ENCODE measurements at regions not wholly inside any gene's neighbourhood (a gene's known extent, or its start where the extent isn't known, plus 50 kb on each side); places are given as distances from the start of the nearest gene placed in this dataset.

DNA sequence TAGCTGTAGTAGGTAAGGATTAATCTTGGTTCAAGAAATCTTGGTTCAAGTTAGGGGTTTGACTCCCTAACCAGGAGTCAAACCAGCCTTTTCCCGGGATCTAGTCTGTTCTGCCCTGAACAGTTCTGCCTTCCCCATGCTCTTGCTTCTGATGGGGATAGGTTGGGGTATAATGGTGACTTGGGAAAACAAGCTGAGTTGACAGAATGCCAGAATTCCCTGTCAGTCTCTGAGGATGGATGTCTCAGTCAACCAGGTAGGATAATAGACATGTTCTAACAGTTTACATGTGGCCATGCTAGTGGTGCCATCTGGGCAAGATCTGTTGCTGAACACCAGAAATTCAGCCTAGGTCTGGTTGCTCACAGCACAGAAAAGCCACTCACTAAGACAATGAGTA lies 51.4 kb downstream of the RAB40AL start:
- H3K4me3 ChIP-seq (ENCODE audit: low read depth in 2 of 2, low read length in 1 of 2): no peak overlapping the region
- no peaks in the 10 kb centered on the region for H3K36me3 ChIP-seq (replicated peaks in 1 of 2; ENCODE audit: control insufficient read depth in 1 of 2, insufficient read depth in 2 of 2, low read length in 1 of 2)
- H2AFZ ChIP-seq (ENCODE audit: low read depth): no peak overlapping the region
- H3K4me2 ChIP-seq: no peak overlapping the region
- H3K9ac ChIP-seq: no peak overlapping the region
- WGBS (ENCODE audit: low lambda C conversion rate): 9% methylated on average over 1 of the region's 1 CpG
- no peaks in the 10 kb centered on the region for H3K9me2 ChIP-seq
- CTCF ChIA-PET: interaction anchor here (0.8 kb wide), 1 partner anchor 37 kb away, joined by 3 read pairs; no protein-coding TSS in a partner anchor
- DNase-seq: no peak
- peaks cover 18% of the 10 kb centered on the region; the same call in 1 of the 2 replicates for H3K27me3 ChIP-seq (ENCODE audit: insufficient read depth)
- POLR2A ChIA-PET: no interaction called here
- H3K79me2 ChIP-seq (ENCODE audit: insufficient read depth): no peaks in the 10 kb centered on the region
- H3K9me3 ChIP-seq: no peaks in the 10 kb centered on the region
- TF ChIP-seq, protein P1, sequence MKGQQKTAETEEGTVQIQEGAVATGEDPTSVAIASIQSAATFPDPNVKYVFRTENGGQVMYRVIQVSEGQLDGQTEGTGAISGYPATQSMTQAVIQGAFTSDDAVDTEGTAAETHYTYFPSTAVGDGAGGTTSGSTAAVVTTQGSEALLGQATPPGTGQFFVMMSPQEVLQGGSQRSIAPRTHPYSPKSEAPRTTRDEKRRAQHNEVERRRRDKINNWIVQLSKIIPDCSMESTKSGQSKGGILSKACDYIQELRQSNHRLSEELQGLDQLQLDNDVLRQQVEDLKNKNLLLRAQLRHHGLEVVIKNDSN (IDR thresholded peaks at IDR 0.05; ENCODE audit: borderline replicate concordance, low read depth): no peak
- no peak for TF ChIP-seq CHD2 (IDR thresholded peaks at IDR 0.05; ENCODE audit: low read length, partially characterized antibody)
- no peak for TF ChIP-seq GATA2 (CRISPR knock-in tag; IDR thresholded peaks at IDR 0.05)
- no peak for TF ChIP-seq TCF12 (IDR thresholded peaks at IDR 0.05)
- no peak for TF ChIP-seq RFX5 (IDR thresholded peaks at IDR 0.05; ENCODE audit: low read length)
- TF ChIP-seq JUND (IDR thresholded peaks at IDR 0.05): no peak
- TF ChIP-seq, protein P2, sequence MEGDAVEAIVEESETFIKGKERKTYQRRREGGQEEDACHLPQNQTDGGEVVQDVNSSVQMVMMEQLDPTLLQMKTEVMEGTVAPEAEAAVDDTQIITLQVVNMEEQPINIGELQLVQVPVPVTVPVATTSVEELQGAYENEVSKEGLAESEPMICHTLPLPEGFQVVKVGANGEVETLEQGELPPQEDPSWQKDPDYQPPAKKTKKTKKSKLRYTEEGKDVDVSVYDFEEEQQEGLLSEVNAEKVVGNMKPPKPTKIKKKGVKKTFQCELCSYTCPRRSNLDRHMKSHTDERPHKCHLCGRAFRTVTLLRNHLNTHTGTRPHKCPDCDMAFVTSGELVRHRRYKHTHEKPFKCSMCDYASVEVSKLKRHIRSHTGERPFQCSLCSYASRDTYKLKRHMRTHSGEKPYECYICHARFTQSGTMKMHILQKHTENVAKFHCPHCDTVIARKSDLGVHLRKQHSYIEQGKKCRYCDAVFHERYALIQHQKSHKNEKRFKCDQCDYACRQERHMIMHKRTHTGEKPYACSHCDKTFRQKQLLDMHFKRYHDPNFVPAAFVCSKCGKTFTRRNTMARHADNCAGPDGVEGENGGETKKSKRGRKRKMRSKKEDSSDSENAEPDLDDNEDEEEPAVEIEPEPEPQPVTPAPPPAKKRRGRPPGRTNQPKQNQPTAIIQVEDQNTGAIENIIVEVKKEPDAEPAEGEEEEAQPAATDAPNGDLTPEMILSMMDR (IDR thresholded peaks at IDR 0.05): no peak
- TF ChIP-seq RAD21 (IDR thresholded peaks at IDR 0.05; ENCODE audit: low read length): no peak
- TF ChIP-seq RCOR1 (IDR thresholded peaks at IDR 0.05; ENCODE audit: low read length): no peak
- no peak for TF ChIP-seq TEAD4 (IDR thresholded peaks at IDR 0.05; ENCODE audit: borderline replicate concordance, insufficient read depth)
- TF ChIP-seq GABPA (IDR thresholded peaks at IDR 0.05; ENCODE audit: low read depth): no peak
- TF ChIP-seq MXI1 (IDR thresholded peaks at IDR 0.05; ENCODE audit: low read depth, low read length): no peak
- TF ChIP-seq, protein P3, sequence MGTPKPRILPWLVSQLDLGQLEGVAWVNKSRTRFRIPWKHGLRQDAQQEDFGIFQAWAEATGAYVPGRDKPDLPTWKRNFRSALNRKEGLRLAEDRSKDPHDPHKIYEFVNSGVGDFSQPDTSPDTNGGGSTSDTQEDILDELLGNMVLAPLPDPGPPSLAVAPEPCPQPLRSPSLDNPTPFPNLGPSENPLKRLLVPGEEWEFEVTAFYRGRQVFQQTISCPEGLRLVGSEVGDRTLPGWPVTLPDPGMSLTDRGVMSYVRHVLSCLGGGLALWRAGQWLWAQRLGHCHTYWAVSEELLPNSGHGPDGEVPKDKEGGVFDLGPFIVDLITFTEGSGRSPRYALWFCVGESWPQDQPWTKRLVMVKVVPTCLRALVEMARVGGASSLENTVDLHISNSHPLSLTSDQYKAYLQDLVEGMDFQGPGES (IDR thresholded peaks at IDR 0.05; ENCODE audit: low read depth, low read length): no peak
- TF ChIP-seq, protein P4, sequence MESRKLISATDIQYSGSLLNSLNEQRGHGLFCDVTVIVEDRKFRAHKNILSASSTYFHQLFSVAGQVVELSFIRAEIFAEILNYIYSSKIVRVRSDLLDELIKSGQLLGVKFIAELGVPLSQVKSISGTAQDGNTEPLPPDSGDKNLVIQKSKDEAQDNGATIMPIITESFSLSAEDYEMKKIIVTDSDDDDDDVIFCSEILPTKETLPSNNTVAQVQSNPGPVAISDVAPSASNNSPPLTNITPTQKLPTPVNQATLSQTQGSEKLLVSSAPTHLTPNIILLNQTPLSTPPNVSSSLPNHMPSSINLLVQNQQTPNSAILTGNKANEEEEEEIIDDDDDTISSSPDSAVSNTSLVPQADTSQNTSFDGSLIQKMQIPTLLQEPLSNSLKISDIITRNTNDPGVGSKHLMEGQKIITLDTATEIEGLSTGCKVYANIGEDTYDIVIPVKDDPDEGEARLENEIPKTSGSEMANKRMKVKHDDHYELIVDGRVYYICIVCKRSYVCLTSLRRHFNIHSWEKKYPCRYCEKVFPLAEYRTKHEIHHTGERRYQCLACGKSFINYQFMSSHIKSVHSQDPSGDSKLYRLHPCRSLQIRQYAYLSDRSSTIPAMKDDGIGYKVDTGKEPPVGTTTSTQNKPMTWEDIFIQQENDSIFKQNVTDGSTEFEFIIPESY (IDR thresholded peaks at IDR 0.05; ENCODE audit: borderline replicate concordance, low read depth): no peak
- H3K4me1 ChIP-seq (ENCODE audit: control insufficient read depth in 1 of 2, insufficient read depth in 2 of 2, low read depth in 1 of 2, low read length in 1 of 2): no peaks in the 10 kb centered on the region
- H3K27ac ChIP-seq (ENCODE audit: low read depth in 2 of 2, low read length in 1 of 2): no peak overlapping the region
- no peaks in the 10 kb centered on the region for H4K20me1 ChIP-seq (ENCODE audit: insufficient read depth)
- no peaks in the 10 kb centered on the region for H3F3A ChIP-seq (replicated peaks; ENCODE audit: insufficient read depth)
